Transverse colon (tissue), 4 donors: ENCODE measurements at regions not wholly inside any gene's neighbourhood (a gene's known extent, or its start where the extent isn't known, plus 50 kb on each side); places are given as distances from the start of the nearest gene placed in this dataset.
A peak's percentile ranks its signal among the peaks of the same experiment; 100 is the strongest.

Source experiments
- DNase-seq: peaks from one replicate; pipeline ENCODE4 v3.0.0-alpha.2; 2019
- H3K27ac ChIP-seq, 4 donors: fragments of 200-600 bp; sonication (generic); 2 replicates each; pipeline ENCODE4 v1.5.1; 2016 to 2018; ENCODE audit warnings: inconsistent platforms in 4 of 4
- H3K27me3 ChIP-seq: fragments of 200-600 bp; sonication (generic); 2 replicates; pipeline ENCODE4 v1.5.1; 2017; ENCODE audit warnings: inconsistent platforms
- H3K36me3 ChIP-seq, 4 donors: fragments of 200-600 bp; sonication (generic); 2 replicates each; pipeline ENCODE4 v1.5.1; 2017 to 2019; ENCODE audit warnings: inconsistent platforms in 4 of 4
- H3K4me1 ChIP-seq, 4 donors: fragments of 200-600 bp; sonication (generic); 2 replicates each; pipeline ENCODE4 v1.5.1; 2017 to 2020; ENCODE audit warnings: inconsistent platforms in 4 of 4
- H3K4me3 ChIP-seq, 4 donors: fragments of 200-600 bp; sonication (generic); 1 replicate in 1 of 4; 2 replicates in 3 of 4; pipeline versions ENCODE4 v1.5.1 to v1.6.1; 2017 to 2019; ENCODE audit warnings: inconsistent platforms in 4 of 4
- H3K9me3 ChIP-seq, 2 donors: fragments of 200-600 bp; sonication (generic); 2 replicates each; pipeline ENCODE4 v1.5.1; 2017 to 2019; ENCODE audit warnings: inconsistent platforms in 2 of 2
- CTCF ChIP-seq, 5 experiments: fragments of 200-600 bp in 3 of 5; fragments of 450-650 bp in 2 of 5; sonication (generic) in 3 of 5; IDR thresholded peaks; 1 replicate in 2 of 5; 2 replicates in 3 of 5; pipeline ENCODE4 v1.5.1; 2016 to 2017; ENCODE audit warnings: antibody characterized with exemption in 5 of 5, inconsistent platforms in 3 of 5, mild to moderate bottlenecking in 2 of 5, moderate library complexity in 1 of 5
- EP300 ChIP-seq: sonication (generic); formaldehyde crosslinking; IDR thresholded peaks from one replicate; pipeline ENCODE4 v1.6.1; 2017; ENCODE audit warnings: antibody characterized with exemption, low read depth
- POLR2A ChIP-seq: fragments of 450-650 bp; IDR thresholded peaks from one replicate; pipeline ENCODE4 v1.6.1; 2016; ENCODE audit warnings: antibody characterized with exemption, mild to moderate bottlenecking, moderate library complexity
- POLR2AphosphoS5 ChIP-seq, 3 donors: sonication (generic); formaldehyde crosslinking; IDR thresholded peaks; one replicate each; pipeline ENCODE4 v1.6.1; 2016; ENCODE audit warnings: antibody characterized with exemption in 3 of 3
- WGBS, 2 donors: methylation state at CpG; one replicate each; pipeline ENCODE4 v1.1.5; 2018; ENCODE audit warnings: low coverage in 1 of 2; 5-methylcytosine and 5-hydroxymethylcytosine counted together
- in situ Hi-C, 4 donors: fragments of 200-750 bp; cut with MboI; loops; one replicate each; pipeline versions ENCODE4 v1.15.0 to v1.15.1; 2017; ENCODE audit warnings: low sequenced_read_pairs in 3 of 4, low pct_ligation_motif_present in 1 of 4, low pct_unique_long_range_greater_than_20kb in 1 of 4
- intact Hi-C: fragments of 100-400 bp; cut with DNase I; formaldehyde crosslinking; loops from one replicate; pipeline ENCODE4 v1.15.1; 2023; ENCODE audit warnings: low total_unique reads

- in situ Hi-C loops: no loop called here
- TF ChIP-seq POLR2A (no peak), CTCF (IDR thresholded peaks at IDR 0.05) (no peak)
- intact Hi-C loops: no loop called here
Observed at GRCh38 chr5:104421431-104421830, 858.8 kb upstream of the NUDT12 start.

GRCh38 chr5:104418056-104418455 is 855.5 kb upstream of the NUDT12 start:
- no peaks in the 10 kb centered on the region for H3K9me3 ChIP-seq
- 91% methylated on average over 1 of the region's 1 CpG; no CpG with 5 or more reads in 1 of the 2 donors for WGBS, 2 donors
- H3K27ac ChIP-seq: no peak overlapping the region
- no peak overlapping the region for H3K4me3 ChIP-seq
- TF ChIP-seq CTCF (IDR thresholded peaks at IDR 0.05) (no peak), EP300 (no peak), POLR2A (no peak), POLR2AphosphoS5 (IDR thresholded peaks at IDR 0.05) (no peak)
- DNase-seq: no peak
- in situ Hi-C loops: no loop called here
- H3K36me3 ChIP-seq: no peaks in the 10 kb centered on the region
- intact Hi-C loops: no loop called here
- no peaks in the 10 kb centered on the region for H3K4me1 ChIP-seq
- no peaks in the 10 kb centered on the region for H3K27me3 ChIP-seq

More at GRCh38 chr5:104421431-104421830, 858.8 kb upstream of the NUDT12 start:
- H3K4me3 ChIP-seq: no peak overlapping the region
- H3K36me3 ChIP-seq: no peaks in the 10 kb centered on the region
- H3K4me1 ChIP-seq: no peaks in the 10 kb centered on the region
- H3K27me3 ChIP-seq: no peaks in the 10 kb centered on the region
- H3K9me3 ChIP-seq: no peaks in the 10 kb centered on the region
- no peak overlapping the region for H3K27ac ChIP-seq
- DNase-seq: no peak
- 50 to 74% methylated on average over 1 to 4 of the region's 4 CpGs for WGBS, 2 donors

- Histone ChIP-seq H3K4me1 (peaks cover 0 to 3% (median 0%) of the 10 kb centered on the region in 4 donors), H3K27me3 (no peaks in the 10 kb centered on the region), H3K4me3 (no peak overlapping the region), H3K27ac (no peak overlapping the region), H3K36me3 (no peaks in the 10 kb centered on the region), H3K9me3 (no peaks in the 10 kb centered on the region)
- WGBS, 2 donors: 78 to 80% methylated on average over 1 of the region's 1 CpG
- TF ChIP-seq POLR2A (no peak), CTCF (IDR thresholded peaks at IDR 0.05) (peak in 4 of 5 experiments; percentile 11 to 42 (median 21))
- no peak for DNase-seq
- intact Hi-C loops (no loop called here), in situ Hi-C loops (no loop called here)
Observed at GRCh38 chr5:104412649-104413240, 850.2 kb upstream of the NUDT12 start.

- intact Hi-C loops: no loop called here
- no peaks in the 10 kb centered on the region for H3K36me3 ChIP-seq
- H3K27me3 ChIP-seq: no peaks in the 10 kb centered on the region
- no peaks in the 10 kb centered on the region for H3K4me1 ChIP-seq
- H3K9me3 ChIP-seq: no peaks in the 10 kb centered on the region
- H3K4me3 ChIP-seq: no peak overlapping the region
- H3K27ac ChIP-seq: no peak overlapping the region
- TF ChIP-seq CTCF (IDR thresholded peaks at IDR 0.05): no peak
- TF ChIP-seq POLR2A: no peak
- TF ChIP-seq POLR2AphosphoS5 (IDR thresholded peaks at IDR 0.05): no peak
- no peak for TF ChIP-seq EP300
- 86% methylated on average over 3 of the region's 3 CpGs; no CpG with 5 or more reads in 1 of the 2 donors for WGBS, 2 donors
- in situ Hi-C loops: no loop called here
- DNase-seq: no peak
Observed at GRCh38 chr5:104400941-104401340, 838.4 kb upstream of the NUDT12 start.
